ENCODE measurements at regions not wholly inside any gene's neighbourhood (a gene's known extent, or its start where the extent isn't known, plus 50 kb on each side); places are given as distances from the start of the nearest gene placed in this dataset.

GRCh38 chr3:61452535-61453090 lies 108.8 kb upstream of the PTPRG start:
- Histone ChIP-seq H3K27ac (no peak overlapping the region), H3K9me3 (no peaks in the 10 kb centered on the region), H3K4me1 (peaks cover 0 to 5% of the 10 kb centered on the region in 2 donors), H3K36me3 (no peaks in the 10 kb centered on the region), H3K27me3 (no peaks in the 10 kb centered on the region), H3K4me3 (no peak overlapping the region)
- TF ChIP-seq, protein P1, sequence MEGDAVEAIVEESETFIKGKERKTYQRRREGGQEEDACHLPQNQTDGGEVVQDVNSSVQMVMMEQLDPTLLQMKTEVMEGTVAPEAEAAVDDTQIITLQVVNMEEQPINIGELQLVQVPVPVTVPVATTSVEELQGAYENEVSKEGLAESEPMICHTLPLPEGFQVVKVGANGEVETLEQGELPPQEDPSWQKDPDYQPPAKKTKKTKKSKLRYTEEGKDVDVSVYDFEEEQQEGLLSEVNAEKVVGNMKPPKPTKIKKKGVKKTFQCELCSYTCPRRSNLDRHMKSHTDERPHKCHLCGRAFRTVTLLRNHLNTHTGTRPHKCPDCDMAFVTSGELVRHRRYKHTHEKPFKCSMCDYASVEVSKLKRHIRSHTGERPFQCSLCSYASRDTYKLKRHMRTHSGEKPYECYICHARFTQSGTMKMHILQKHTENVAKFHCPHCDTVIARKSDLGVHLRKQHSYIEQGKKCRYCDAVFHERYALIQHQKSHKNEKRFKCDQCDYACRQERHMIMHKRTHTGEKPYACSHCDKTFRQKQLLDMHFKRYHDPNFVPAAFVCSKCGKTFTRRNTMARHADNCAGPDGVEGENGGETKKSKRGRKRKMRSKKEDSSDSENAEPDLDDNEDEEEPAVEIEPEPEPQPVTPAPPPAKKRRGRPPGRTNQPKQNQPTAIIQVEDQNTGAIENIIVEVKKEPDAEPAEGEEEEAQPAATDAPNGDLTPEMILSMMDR (IDR thresholded peaks at IDR 0.05): no peak
- DNase-seq (ENCODE audit: low spot score): no peak

DNA sequence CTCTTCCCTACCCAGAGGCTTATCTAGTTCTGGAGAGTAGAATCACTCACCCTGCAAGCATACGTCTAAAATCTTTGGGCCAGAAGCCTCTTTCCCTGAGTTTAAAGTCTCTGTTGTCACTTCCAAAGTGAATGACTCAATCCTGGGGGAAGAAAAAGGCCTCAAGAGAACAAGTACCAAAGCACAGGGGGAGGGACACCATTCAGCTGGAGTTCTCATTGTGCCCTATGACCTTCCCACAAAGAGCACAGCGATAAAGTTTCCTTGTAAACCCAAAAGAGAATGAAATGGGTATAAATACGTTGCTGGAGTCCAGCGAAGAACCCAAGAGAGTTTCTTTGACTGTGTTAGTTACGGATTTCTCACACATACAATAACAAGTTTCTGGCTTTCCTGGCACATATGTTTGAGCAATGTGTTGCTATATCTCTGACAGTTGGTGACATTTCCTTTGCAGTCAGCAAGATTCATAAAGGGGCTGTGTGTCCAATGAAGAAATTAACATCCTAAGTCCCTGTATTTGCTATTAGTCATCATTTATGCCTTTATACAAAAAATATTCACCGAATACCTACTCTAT lies 107.3 kb upstream of the PTPRG start:
- Histone ChIP-seq H3K27ac (no peak overlapping the region), H3K9me3 (no peaks in the 10 kb centered on the region), H3K4me3 (no peak overlapping the region), H3K36me3 (no peaks in the 10 kb centered on the region), H3K27me3 (no peaks in the 10 kb centered on the region), H3K4me1 (no peaks in the 10 kb centered on the region)
- TF ChIP-seq, protein P1 (IDR thresholded peaks at IDR 0.05): no peak
- no peak for DNase-seq (ENCODE audit: low spot score)

DNA sequence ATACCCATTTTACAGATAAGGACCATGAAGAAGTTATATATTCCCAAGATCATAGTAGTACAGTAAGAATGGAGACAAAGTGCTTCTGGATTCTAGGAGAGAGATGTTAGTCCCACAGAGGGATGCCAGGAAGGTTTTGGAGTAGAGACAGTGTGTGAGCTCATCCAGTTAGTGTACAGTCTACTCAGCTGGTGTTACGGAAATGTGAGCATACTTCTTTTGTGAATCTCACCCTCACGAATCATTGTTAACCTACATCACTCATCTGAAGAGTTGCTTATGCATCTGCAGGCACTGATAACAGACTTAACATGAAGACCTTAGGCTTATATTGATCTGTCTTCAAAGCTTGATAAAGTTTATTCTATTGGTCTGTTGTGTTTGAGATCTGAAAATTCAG lies 106.6 kb upstream of the PTPRG start:
- H3K27ac ChIP-seq: no peak overlapping the region
- H3K4me3 ChIP-seq: no peak overlapping the region
- no peak for DNase-seq (ENCODE audit: low spot score)
- TF ChIP-seq, protein P1 (IDR thresholded peaks at IDR 0.05): no peak
- no peaks in the 10 kb centered on the region for H3K27me3 ChIP-seq
- H3K4me1 ChIP-seq: no peaks in the 10 kb centered on the region
- H3K9me3 ChIP-seq: no peaks in the 10 kb centered on the region
- no peaks in the 10 kb centered on the region for H3K36me3 ChIP-seq

GRCh38 chr3:61460636-61461035 lies 100.7 kb upstream of the PTPRG start:
- Histone ChIP-seq H3K4me1 (no peaks in the 10 kb centered on the region), H3K36me3 (no peaks in the 10 kb centered on the region), H3K27ac (no peak overlapping the region), H3K9me3 (no peaks in the 10 kb centered on the region), H3K4me3 (no peak overlapping the region), H3K27me3 (no peaks in the 10 kb centered on the region)
- no peak for DNase-seq (ENCODE audit: low spot score)
- TF ChIP-seq, protein P1 (IDR thresholded peaks at IDR 0.05): no peak

DNA sequence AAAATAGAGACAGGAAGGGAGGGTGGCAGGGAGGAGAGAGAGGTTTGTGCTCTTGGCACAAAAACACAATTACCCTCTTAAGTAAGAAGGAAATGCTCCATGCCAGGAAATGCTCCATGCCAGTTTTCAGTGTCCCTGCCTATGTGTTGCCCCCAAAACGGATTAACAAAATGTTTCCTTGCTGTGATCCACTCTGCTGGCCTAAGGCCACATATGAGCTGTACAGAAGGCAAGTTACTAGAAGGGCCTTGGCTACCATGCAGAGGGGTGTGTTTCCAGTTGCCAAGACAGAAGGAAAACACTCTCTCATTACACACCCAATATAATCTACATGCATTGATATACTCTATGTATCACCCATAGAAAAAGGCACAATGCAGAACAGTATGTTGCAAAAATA lies 98.2 kb upstream of the PTPRG start:
- no peaks in the 10 kb centered on the region for H3K36me3 ChIP-seq
- no peaks in the 10 kb centered on the region for H3K27me3 ChIP-seq
- TF ChIP-seq, protein P1 (IDR thresholded peaks at IDR 0.05): no peak
- no peaks in the 10 kb centered on the region for H3K4me1 ChIP-seq
- no peaks in the 10 kb centered on the region for H3K9me3 ChIP-seq
- no peak overlapping the region for H3K4me3 ChIP-seq
- no peak overlapping the region for H3K27ac ChIP-seq
- DNase-seq (ENCODE audit: low spot score): no peak

All from right atrium auricular region (tissue), 2 donors.